ENCODE measurements at regions not wholly inside any gene's neighbourhood (a gene's known extent, or its start where the extent isn't known, plus 50 kb on each side); places are given as distances from the start of the nearest gene placed in this dataset.

DNA sequence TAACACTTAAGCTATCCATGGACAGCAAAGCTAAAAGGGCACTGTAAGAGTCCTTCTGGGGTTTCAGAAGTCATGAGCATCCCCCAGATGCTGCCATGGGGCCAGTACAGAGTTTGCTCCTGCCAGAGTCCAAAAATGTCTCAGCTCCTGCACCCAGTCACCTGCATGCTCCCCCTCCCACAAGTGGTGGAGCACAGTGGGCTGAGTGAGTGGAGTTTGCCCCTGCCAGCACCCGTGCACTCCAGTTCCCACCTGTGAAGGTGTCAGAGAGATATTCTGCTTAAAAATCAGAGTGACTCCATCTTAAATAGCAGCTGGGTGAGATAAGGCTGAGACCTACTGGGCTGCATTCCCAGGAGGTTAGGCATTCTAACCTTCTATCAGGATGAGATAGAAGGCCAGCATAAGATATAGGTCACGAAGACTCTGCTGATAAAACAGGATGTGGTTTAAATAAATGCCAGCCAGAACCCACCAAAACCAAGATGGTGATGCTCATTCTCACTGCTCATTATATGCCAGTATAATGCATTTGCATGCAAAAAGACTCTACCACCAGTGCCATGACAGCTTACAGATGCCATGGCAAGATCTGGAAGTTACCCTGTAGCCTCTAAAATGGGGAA is 140.1 kb upstream of the ZNF92 start:
- Histone ChIP-seq H3K27me3 (ENCODE audit: insufficient read depth, poor library complexity, severe bottlenecking) (no peaks in the 10 kb centered on the region), H3K4me3 (ENCODE audit: severe bottlenecking) (no peak overlapping the region), H3K27ac (ENCODE audit: poor library complexity, severe bottlenecking) (no peak overlapping the region), H3K9me3 (ENCODE audit: severe bottlenecking) (no peaks in the 10 kb centered on the region), H3K36me3 (ENCODE audit: low read depth) (no peaks in the 10 kb centered on the region), H3K4me1 (ENCODE audit: insufficient read depth, poor library complexity, severe bottlenecking) (no peaks in the 10 kb centered on the region)
- TF ChIP-seq, protein P1, sequence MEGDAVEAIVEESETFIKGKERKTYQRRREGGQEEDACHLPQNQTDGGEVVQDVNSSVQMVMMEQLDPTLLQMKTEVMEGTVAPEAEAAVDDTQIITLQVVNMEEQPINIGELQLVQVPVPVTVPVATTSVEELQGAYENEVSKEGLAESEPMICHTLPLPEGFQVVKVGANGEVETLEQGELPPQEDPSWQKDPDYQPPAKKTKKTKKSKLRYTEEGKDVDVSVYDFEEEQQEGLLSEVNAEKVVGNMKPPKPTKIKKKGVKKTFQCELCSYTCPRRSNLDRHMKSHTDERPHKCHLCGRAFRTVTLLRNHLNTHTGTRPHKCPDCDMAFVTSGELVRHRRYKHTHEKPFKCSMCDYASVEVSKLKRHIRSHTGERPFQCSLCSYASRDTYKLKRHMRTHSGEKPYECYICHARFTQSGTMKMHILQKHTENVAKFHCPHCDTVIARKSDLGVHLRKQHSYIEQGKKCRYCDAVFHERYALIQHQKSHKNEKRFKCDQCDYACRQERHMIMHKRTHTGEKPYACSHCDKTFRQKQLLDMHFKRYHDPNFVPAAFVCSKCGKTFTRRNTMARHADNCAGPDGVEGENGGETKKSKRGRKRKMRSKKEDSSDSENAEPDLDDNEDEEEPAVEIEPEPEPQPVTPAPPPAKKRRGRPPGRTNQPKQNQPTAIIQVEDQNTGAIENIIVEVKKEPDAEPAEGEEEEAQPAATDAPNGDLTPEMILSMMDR (IDR thresholded peaks at IDR 0.05; ENCODE audit: poor library complexity, severe bottlenecking): no peak
- DNase-seq (ENCODE audit: low spot score) (no peak), ATAC-seq (ENCODE audit: low read depth) (no peak)

DNA sequence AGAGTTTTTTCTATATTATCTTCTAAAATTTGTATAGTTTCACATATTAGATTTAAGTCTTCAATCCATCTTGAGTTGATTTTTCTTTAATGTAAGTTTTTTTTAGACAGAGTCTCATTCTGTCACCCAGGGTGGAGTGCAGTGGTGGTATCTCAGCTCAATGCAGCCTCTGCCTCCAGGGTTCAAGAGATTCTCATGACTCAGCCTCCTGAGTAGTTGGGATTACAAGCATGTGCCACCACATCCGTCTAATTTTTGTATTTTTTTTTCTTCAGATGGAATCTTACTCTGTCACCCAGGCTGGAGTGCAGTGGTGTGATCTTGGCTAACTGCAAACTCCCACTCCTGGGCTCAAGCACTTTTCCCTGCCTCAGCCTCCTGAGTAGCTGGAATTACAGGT is 143.4 kb upstream of the ZNF92 start:
- DNase-seq (ENCODE audit: low spot score): no peak
- H3K36me3 ChIP-seq (ENCODE audit: low read depth): no peaks in the 10 kb centered on the region
- H3K9me3 ChIP-seq (ENCODE audit: severe bottlenecking): no peaks in the 10 kb centered on the region
- no peak overlapping the region for H3K27ac ChIP-seq (ENCODE audit: poor library complexity, severe bottlenecking)
- H3K4me3 ChIP-seq (ENCODE audit: severe bottlenecking): no peak overlapping the region
- TF ChIP-seq, protein P1 (IDR thresholded peaks at IDR 0.05; ENCODE audit: poor library complexity, severe bottlenecking): no peak
- H3K27me3 ChIP-seq (ENCODE audit: insufficient read depth, poor library complexity, severe bottlenecking): no peaks in the 10 kb centered on the region
- ATAC-seq (ENCODE audit: low read depth): no peak
- H3K4me1 ChIP-seq (ENCODE audit: insufficient read depth, poor library complexity, severe bottlenecking): no peaks in the 10 kb centered on the region

DNA sequence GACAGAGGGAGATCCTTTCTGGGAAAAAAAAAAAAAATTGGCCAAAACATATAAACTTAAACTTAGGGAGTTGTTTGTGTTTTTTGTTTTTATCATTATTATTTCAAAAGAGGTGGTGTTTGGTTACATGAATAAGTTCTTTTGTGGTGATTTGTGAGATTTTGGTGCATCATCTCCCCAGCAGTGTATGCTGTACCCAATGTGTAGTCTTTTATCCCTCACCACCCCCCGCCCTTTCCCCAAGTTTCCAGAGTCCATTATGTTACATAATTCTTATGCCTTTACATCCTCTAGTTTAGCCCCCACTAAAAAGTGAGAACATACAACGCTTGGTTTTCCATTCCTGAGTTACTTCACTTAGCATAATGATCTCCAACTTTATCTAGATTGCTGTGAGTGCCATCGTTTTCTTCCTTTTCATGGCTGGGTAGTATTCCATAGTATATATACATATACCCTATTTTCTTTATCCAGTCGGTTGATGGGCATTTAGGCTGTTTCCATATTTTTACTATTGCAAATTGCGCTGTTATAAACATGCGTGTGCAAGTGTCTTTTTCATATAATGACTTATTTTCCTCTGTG is 148.1 kb upstream of the ZNF92 start:
- Histone ChIP-seq H3K36me3 (ENCODE audit: low read depth) (no peaks in the 10 kb centered on the region), H3K9me3 (ENCODE audit: severe bottlenecking) (no peaks in the 10 kb centered on the region), H3K4me3 (ENCODE audit: severe bottlenecking) (no peak overlapping the region), H3K4me1 (ENCODE audit: insufficient read depth, poor library complexity, severe bottlenecking) (no peaks in the 10 kb centered on the region), H3K27ac (ENCODE audit: poor library complexity, severe bottlenecking) (no peak overlapping the region), H3K27me3 (ENCODE audit: insufficient read depth, poor library complexity, severe bottlenecking) (no peaks in the 10 kb centered on the region)
- ATAC-seq (ENCODE audit: low read depth): no peak
- TF ChIP-seq, protein P1 (IDR thresholded peaks at IDR 0.05; ENCODE audit: poor library complexity, severe bottlenecking): no peak
- DNase-seq (ENCODE audit: low spot score): no peak

DNA sequence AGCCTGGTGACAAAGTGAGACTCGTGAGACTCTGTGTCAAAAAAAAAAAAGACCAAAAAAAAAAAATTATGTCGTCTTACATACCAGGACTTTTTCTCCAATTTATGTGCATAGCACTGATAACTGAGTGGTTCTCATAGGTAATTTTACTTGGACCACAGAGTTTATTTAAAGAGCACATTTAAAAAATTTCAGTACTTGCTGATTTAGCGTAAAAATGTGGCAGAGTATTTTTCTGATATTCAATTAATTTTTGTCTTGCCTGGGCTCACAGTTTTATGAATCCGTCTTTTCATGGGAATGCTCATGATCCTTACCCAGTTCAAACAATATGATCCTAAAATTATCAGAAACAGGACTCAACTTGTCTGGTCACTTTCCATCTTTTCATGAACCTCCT is 151.0 kb upstream of the ZNF92 start:
- no peaks in the 10 kb centered on the region for H3K27me3 ChIP-seq (ENCODE audit: insufficient read depth, poor library complexity, severe bottlenecking)

More for the DNA sequence above, 151.0 kb upstream of the ZNF92 start:
- no peaks in the 10 kb centered on the region for H3K4me1 ChIP-seq (ENCODE audit: insufficient read depth, poor library complexity, severe bottlenecking)
- no peaks in the 10 kb centered on the region for H3K9me3 ChIP-seq (ENCODE audit: severe bottlenecking)
- ATAC-seq (ENCODE audit: low read depth) (no peak), DNase-seq (ENCODE audit: low spot score) (no peak)
- H3K27ac ChIP-seq (ENCODE audit: poor library complexity, severe bottlenecking): no peak overlapping the region
- H3K4me3 ChIP-seq (ENCODE audit: severe bottlenecking): no peak overlapping the region
- TF ChIP-seq, protein P1 (IDR thresholded peaks at IDR 0.05; ENCODE audit: poor library complexity, severe bottlenecking): no peak
- H3K36me3 ChIP-seq (ENCODE audit: low read depth): no peaks in the 10 kb centered on the region

All from RWPE2 (cell line).